Superior temporal gyrus (tissue), 1 donor: ENCODE measurements at regions not wholly inside any gene's neighbourhood (a gene's known extent, or its start where the extent isn't known, plus 50 kb on each side); places are given as distances from the start of the nearest gene placed in this dataset.

Experiments
- DNase-seq: peaks from one replicate; pipeline ENCODE4 v3.0.0-alpha.2; 2016; ENCODE audit errors: extremely low spot score

DNA sequence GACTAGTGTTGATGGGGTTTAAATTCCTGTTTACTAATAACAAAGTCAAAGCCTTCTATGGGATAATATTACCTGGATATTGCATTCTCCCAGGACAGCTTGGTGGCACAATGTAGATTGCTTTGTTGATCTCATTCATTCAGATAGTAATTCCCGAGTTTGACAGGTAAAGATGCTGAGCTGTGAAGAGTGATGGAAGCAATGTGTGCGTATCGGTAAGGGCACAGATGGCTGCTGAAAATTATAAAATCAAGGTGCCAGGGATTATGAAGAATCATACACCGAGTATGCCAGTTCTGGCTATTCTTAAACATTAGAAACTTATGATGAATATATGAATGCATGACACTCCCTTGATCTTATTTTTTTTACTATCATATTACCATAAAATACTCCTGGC, 100.6 kb upstream of the CNTNAP4 start:
- DNase-seq = no peak

- DNase-seq = no peak
Measured at GRCh38 chr16:76182041-76182635, 95.1 kb upstream of the CNTNAP4 start.

DNA sequence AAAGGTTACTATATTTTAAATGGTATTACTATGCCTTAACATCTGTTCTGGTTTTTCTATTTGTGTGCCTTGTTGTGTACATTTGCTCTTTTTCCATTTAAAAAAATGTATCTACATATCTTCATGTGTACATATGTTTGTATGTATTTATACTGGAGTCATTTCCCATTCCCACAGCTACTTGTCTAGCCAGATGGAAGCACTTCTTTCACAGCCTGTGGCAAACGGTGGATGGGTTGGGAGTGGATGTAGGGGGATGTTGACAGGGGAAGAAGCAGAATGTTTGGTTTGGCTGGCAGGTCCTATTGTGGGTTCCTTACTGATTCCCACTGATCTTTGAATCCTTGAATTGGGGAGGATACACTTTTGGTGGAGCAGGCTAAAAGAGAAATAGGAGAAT, 93.6 kb upstream of the CNTNAP4 start:
- DNase-seq = no peak

DNA sequence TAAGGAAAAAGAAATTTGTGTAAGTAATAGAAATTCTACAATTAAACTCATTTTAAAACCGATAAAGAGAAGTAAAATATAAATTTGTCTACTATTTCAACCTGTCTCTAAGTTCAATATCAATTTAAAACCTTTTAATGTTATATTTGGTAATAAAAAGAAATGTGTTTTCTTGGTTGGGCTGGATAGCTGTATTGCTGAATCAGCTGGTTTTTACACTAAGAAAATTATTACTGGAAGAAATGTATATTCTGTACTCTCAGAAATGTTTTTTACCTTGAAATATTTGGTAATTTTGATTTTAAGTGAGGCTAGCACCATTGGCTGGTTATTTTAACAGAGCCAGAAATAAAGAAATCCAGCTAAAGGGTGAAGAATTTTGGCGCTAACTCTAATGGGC, 87.1 kb upstream of the CNTNAP4 start:
- DNase-seq = no peak

DNA sequence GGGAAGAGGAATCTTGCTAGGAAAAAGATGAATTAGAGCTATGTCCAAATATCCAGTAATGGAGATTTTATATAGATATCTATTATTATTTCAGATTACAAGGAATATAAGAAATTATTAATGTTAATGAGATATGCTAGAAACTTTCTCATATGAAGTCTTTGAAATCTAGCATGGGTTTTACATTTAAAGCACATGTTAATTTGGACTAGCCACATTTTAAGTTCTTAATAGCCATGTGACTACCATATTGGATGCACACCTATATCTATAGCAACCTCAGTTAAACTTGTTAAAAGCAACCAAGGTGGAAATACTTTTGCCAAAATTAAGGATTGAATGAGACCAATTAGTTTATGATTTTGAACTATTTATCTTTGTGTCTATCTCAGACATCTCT, 86.7 kb upstream of the CNTNAP4 start:
- DNase-seq = no peak

DNA sequence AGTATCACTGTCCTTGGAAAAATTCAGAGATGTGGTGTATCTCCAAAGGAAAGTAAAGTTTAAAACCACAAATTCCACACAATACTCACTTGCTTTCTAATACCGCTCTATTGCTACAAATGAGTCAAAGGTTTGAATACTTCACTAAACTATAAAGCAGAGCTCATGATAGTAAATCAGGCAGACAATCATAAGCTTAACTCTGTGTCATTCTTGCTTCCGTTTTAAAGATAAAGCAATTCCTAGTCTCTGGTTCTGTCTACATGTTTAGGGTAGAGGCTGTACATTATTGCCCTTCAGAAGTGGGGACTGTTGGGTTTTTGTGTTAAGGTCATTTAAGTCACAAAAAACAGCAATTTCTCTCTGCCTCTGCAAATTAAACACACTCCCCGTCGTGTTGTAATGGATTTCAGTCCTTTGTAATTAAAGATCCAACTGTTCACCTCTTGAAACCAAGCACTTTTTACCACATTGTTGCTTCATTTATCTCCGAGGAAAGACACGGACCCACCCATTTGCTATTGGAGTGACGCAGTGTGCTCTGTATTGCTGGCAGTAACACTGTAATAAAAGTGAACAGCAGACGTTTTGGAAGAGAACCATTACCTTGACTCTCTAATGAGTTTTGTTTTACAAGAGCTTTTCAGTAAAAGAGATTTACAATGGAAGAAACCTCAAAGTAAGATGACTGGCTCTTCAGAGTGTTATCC, 83.1 kb upstream of the CNTNAP4 start:
- no peak for DNase-seq

- no peak for DNase-seq
Measured at GRCh38 chr16:76194616-76195015, 82.6 kb upstream of the CNTNAP4 start.

DNA sequence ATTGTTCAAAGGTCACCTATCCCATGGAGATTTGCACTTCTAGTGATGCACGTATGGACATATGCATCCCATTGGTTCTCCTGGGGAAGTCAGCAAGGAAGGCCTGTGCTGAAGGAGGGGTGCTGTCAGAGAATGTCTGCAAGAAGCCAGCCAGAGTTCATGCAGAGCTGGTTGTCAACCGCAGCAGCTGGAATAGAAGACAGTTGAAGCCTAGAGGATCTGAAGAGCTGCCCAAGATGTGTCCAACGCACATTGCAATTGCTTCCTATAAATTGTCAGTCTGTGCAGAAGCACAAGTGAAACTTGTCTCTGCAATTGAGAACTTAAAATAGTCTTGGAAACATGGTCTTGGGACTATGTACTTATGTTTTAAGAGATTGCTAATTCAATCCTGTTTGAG, 82.1 kb upstream of the CNTNAP4 start:
- no peak for DNase-seq

DNA sequence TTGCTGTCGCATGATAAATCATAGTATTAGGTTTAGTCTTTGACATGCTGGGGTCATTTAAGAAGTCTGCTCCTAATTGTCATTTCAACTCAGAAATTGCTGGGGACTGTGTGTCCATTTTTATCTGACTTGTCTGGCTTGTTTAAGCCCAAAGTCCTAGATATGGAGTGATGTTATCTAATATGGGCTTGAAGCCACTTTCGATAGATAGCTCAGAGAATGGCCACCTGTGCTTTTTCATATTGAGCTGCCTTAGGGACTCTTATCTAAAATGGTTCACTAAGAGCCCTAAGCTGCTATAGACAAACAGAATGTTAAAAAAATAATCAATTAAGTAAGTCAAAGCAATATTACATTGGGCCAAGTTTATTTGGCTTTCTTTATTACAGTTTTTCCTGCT, 81.6 kb upstream of the CNTNAP4 start:
- DNase-seq = no peak

GRCh38 chr16:76197900-76198299, 79.3 kb upstream of the CNTNAP4 start:
- no peak for DNase-seq

- DNase-seq = no peak
Measured at GRCh38 chr16:76199681-76200220, 77.5 kb upstream of the CNTNAP4 start.

DNA sequence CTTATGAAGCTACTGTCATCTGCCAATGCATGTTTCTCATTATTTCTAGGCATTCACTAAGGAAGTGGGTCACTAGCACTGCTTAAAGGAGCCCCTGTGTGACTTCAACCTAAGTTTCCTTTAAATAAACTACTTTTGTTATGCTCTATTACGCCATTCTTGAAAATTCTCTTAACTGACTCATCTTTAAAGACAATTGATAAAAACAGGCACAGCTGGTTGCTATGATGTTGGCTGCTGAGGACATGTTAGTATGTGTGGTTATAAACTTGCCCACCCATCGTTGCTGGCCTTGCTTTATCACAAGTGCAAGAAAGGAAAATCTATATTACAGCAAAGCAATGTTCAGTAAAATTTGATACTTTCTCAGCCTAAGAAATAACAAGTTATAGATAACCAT, 75.8 kb upstream of the CNTNAP4 start:
- no peak for DNase-seq

DNA sequence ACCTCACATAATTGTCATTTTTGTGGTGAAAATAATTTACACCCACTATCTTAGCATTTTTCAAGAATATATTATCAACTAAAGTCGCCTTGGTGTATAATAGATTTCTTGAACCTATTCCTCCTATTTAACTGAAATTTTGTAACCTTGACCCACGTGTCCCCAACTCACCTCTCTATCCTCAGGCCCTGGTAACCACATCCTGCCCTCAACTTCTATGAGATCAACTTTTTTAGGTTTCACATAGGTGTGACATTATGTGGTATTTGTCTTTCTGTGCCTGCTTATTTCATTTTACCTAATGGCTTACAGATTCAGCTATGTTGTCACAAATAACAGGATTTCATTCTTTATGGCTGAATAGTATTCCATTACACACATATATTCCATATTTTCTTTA, 73.0 kb upstream of the CNTNAP4 start:
- DNase-seq = no peak

DNA sequence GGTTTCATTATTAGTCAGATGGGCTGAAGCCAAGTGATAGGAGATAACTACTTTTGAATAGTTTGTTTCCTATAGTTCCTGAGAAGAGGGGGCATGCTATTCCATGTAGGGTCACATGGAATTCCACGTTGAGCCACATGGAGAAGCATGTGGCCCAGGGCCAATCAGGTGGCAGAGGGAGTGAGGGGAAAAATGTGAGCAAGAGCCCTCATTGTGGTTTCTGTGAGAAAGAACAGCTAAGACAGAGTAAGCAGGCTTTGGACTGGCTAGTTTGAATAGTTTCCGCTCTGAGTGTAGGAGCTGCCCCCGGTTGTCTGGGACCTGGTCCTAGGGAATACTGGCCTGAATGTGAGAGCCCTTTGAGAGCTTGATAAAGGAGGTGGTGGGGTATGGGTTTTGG, 69.9 kb upstream of the CNTNAP4 start:
- no peak for DNase-seq

GRCh38 chr16:76210157-76210556, 67.0 kb upstream of the CNTNAP4 start:
- no peak for DNase-seq

- DNase-seq = no peak
Measured at GRCh38 chr16:76213860-76214259, 63.3 kb upstream of the CNTNAP4 start.

DNA sequence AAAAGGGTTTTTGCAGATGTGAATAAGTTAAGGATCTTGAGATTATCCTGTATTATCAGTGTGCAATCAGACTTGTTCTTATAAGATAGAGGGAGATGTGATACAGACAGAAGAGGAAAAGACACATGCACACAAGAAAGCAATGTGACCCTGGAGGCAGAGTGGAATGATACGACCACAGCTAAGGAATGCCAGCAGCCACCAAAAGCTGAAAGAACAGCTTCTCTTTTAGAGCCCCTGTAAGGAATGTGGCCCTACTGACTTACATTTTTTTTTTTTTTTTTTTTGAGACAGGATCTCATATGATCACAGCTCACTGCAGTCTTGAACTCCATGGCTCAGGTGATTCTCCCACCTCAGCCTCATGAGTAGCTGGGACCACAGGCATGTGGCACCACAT, 62.3 kb upstream of the CNTNAP4 start:
- DNase-seq = no peak

DNA sequence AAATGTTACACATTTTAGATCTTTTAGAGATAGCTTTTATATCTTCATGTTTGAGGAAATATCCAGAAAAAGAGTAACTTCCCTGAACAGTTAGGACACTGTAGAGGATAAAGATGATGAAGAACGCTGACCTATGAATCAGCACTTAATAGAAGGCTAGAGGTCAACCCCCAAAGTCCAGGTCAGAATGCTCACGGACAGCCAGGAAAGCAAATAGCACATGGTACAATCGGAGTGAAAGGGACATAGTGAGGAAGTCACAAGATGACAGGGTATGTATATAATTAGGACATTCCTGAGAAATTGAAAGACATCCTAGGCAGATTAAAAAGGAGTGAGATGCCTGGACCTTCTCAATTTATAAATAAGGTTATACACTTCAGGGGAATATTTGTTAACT, 55.1 kb upstream of the CNTNAP4 start:
- DNase-seq = no peak

- DNase-seq = no peak
Measured at GRCh38 chr16:76222853-76223252, 54.3 kb upstream of the CNTNAP4 start.

- DNase-seq = no peak
Measured at GRCh38 chr16:76226011-76226410, 51.2 kb upstream of the CNTNAP4 start.

DNA sequence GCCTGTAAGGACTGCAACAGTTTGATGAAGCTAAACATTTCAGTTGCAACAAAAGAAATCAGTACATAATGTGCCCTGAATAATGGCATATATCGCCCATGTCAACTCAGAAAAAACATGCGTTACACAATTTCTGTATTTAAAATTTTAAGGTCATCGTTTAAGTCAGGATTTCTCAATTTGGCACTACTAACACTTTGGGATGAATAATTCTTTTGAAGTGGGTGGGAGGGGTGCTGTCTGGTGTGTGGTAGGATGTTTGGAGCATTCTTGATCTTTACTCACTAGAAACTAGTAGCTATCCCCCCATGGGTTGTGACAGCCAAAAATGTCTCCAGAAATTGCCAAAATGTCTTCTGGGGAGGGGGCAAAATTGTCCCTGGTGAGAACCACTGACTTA, 50.7 kb upstream of the CNTNAP4 start:
- no peak for DNase-seq
